Activated CD8-positive, alpha-beta T cell treated with anti-CD3 and anti-CD28 coated beads for 36 hours (primary cell): ENCODE measurements at regions not wholly inside any gene's neighbourhood (a gene's known extent, or its start where the extent isn't known, plus 50 kb on each side); places are given as distances from the start of the nearest gene placed in this dataset.

Experiments used
- ATAC-seq: fragments of 200-7000 bp; cut with Tn5 transposase; one replicate; pipeline ENCODE4 v1.10.0; 2021; ENCODE audit warnings: mild to moderate bottlenecking, moderate library complexity
- CTCF ChIA-PET: fragments of 350-600 bp; sonication (Branson Sonifier 250); formaldehyde crosslinking; loops from one replicate; lab custom pipeline; 2021; ENCODE audit warnings: antibody characterized with exemption; lab: Charles Lee
- POLR2A ChIA-PET: fragments of 350-600 bp; sonication (Branson Sonifier 250); formaldehyde crosslinking; loops from one replicate; lab custom pipeline; 2021; ENCODE audit warnings: antibody characterized with exemption; lab: Charles Lee
- DNase-seq: peaks from one replicate; pipeline ENCODE4 v3.0.0-alpha.2; 2020
- H3K27ac Mint-ChIP-seq: one replicate; pipeline ENCODE4 v1.8.0; 2021; ENCODE audit warnings: mild to moderate bottlenecking, mixed read lengths
- H3K27me3 Mint-ChIP-seq: one replicate; pipeline ENCODE4 v1.8.0; 2021; ENCODE audit warnings: mixed read lengths
- H3K36me3 Mint-ChIP-seq: one replicate; pipeline ENCODE4 v1.8.0; 2021; ENCODE audit warnings: low read depth, mixed read lengths
- H3K4me1 Mint-ChIP-seq: one replicate; pipeline ENCODE4 v1.8.0; 2021; ENCODE audit warnings: low read depth, mixed read lengths
- H3K4me3 Mint-ChIP-seq: one replicate; pipeline ENCODE4 v1.8.0; 2021; ENCODE audit warnings: mild to moderate bottlenecking, moderate library complexity, mixed read lengths
- H3K9me3 Mint-ChIP-seq: one replicate; pipeline ENCODE4 v1.8.0; 2021; ENCODE audit warnings: mixed read lengths
- intact Hi-C: fragments of 100-400 bp; cut with micrococcal nuclease; formaldehyde crosslinking; loops from one replicate; pipeline ENCODE4 v1.10.0; 2022
- TF ChIP-seq, protein P1 (sequence below): fragments of 200-600 bp; IDR thresholded peaks from one replicate; pipeline ENCODE4 v1.8.0; 2022; ENCODE audit warnings: antibody characterized with exemption, mild to moderate bottlenecking

DNA sequence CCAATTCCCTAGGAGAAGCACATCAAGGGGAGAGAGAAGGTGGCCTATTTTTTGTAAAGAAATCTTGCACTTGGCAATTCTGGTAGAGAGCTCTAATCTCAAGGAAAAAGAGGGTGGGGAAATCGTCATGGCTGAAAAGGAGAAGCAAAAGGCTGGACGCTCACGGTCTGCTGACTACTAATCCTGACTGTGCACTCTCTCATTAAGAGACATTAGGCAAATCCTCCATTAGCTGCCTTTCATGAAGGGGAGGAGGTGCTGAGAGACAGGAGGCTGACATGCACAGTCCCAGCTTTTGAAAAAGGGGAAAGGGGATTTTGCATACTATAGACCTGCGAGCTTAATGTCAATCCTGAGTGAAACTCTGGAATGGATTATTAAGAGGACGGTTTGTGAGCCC, 170.0 kb downstream of the NR2F2 start:
- Mint-ChIP-seq H3K4me1 (no peaks in the 10 kb centered on the region), H3K36me3 (no peaks in the 10 kb centered on the region), H3K27me3 (no peaks in the 10 kb centered on the region), H3K9me3 (peaks cover 3% of the 10 kb centered on the region), H3K4me3 (no peak overlapping the region), H3K27ac (no peak overlapping the region)
- no peak for DNase-seq
- TF ChIP-seq, protein P1, sequence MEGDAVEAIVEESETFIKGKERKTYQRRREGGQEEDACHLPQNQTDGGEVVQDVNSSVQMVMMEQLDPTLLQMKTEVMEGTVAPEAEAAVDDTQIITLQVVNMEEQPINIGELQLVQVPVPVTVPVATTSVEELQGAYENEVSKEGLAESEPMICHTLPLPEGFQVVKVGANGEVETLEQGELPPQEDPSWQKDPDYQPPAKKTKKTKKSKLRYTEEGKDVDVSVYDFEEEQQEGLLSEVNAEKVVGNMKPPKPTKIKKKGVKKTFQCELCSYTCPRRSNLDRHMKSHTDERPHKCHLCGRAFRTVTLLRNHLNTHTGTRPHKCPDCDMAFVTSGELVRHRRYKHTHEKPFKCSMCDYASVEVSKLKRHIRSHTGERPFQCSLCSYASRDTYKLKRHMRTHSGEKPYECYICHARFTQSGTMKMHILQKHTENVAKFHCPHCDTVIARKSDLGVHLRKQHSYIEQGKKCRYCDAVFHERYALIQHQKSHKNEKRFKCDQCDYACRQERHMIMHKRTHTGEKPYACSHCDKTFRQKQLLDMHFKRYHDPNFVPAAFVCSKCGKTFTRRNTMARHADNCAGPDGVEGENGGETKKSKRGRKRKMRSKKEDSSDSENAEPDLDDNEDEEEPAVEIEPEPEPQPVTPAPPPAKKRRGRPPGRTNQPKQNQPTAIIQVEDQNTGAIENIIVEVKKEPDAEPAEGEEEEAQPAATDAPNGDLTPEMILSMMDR = no peak
- intact Hi-C loops = no loop called here
- ATAC-seq = no peak
- ChIA-PET POLR2A (no interaction called here), CTCF (no interaction called here)

DNA sequence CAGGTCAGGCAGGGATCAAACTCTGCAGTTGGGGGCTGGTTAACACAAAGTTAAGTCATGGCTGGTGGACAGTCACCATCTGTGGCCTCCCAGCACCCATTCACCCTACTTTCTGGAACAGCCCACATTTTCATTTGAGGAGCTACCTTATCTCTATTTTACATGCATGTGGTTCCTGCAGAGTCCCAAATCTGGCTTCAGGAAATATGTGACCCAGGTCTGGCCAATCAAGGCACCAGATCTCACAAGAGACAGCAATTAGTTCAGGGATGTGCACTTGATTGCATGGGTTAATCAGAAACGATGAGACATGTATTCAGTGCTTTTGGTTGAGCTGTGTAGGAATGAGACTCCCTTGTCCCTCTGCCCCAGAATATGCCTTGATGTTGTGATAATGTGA, 170.9 kb downstream of the NR2F2 start:
- POLR2A ChIA-PET = no interaction called here
- Mint-ChIP-seq H3K4me3 (no peak overlapping the region), H3K4me1 (no peaks in the 10 kb centered on the region), H3K36me3 (no peaks in the 10 kb centered on the region), H3K27me3 (no peaks in the 10 kb centered on the region), H3K9me3 (peaks cover 3% of the 10 kb centered on the region), H3K27ac (no peak overlapping the region)
- ATAC-seq = no peak
- CTCF ChIA-PET = no interaction called here
- TF ChIP-seq, protein P1 = no peak
- DNase-seq = no peak
- intact Hi-C loops = no loop called here

DNA sequence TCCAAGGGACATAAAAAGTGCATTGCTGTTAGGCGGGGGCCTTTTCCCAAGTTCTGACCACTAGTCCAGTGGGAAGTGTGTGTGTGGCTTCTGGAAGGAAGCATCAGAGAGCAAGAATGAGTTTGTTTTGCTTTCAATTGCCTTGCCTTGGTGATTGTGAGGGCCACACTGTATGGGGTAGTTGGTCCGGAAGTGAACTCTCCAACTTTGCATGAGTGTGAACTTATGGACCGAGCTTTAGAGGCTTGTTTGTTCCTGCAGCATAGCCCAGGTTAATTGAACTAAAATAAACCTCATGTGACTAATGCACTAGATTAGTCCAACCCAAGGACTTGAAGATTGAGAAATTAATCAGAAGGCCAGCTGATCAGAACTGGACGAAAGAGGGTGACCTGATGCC, 171.7 kb downstream of the NR2F2 start:
- Mint-ChIP-seq H3K4me3 (no peak overlapping the region), H3K36me3 (no peaks in the 10 kb centered on the region), H3K27ac (no peak overlapping the region), H3K9me3 (peaks cover 3% of the 10 kb centered on the region), H3K4me1 (no peaks in the 10 kb centered on the region), H3K27me3 (no peaks in the 10 kb centered on the region)
- POLR2A ChIA-PET = no interaction called here
- intact Hi-C loops = no loop called here
- CTCF ChIA-PET = no interaction called here
- TF ChIP-seq, protein P1 = no peak
- ATAC-seq = no peak
- DNase-seq = no peak

DNA sequence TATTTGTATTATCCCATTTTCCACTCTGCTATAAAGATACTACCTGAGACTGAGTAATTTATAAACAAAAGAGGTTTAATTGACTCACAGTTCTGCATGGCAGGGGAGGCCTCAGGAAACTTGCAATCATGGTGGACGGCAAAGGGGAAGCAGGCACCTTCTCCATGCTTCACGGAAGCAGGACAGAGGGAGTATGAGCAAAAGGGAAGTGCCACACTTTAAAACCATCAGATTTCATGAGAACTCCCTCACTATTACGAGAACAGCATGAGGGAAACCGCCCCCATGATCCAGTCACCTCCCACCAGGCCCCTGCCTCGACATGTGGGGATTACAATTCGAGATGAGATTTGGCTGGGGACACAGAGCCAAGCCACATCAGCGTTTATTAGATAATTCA, 172.8 kb downstream of the NR2F2 start:
- DNase-seq (no peak), ATAC-seq (no peak)
- ChIA-PET CTCF (no interaction called here), POLR2A (no interaction called here)
- intact Hi-C loops = no loop called here
- TF ChIP-seq, protein P1 = no peak
- Mint-ChIP-seq H3K27ac (no peak overlapping the region), H3K9me3 (peaks cover 3% of the 10 kb centered on the region), H3K4me3 (no peak overlapping the region), H3K4me1 (no peaks in the 10 kb centered on the region), H3K36me3 (no peaks in the 10 kb centered on the region), H3K27me3 (no peaks in the 10 kb centered on the region)

DNA sequence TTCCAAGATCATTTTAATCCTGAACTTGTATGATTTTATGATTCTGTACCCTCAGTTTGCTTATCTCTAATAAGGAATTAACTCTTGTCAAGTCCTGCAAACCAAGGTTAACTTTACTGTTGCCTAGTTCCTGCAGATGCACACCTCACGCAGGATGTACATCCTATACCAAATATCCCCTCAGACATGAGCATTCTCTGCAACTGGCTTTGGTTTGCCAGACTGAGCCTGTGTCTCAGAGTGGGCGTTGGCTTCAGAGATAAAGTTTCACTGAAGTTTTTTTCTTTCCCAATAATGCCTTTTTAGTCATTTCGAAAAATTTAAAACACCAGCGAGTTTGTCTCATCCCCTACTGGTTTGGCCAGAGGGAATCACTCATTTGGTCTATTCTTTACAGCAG, 173.9 kb downstream of the NR2F2 start:
- no peaks in the 10 kb centered on the region for H3K36me3 Mint-ChIP-seq
- H3K27ac Mint-ChIP-seq = no peak overlapping the region
- no peaks in the 10 kb centered on the region for H3K27me3 Mint-ChIP-seq
- DNase-seq (no peak), ATAC-seq (no peak)
- no peak overlapping the region for H3K4me3 Mint-ChIP-seq
- H3K4me1 Mint-ChIP-seq = no peaks in the 10 kb centered on the region
- ChIA-PET CTCF (no interaction called here), POLR2A (no interaction called here)
- TF ChIP-seq, protein P1 = no peak
- peaks cover 2% of the 10 kb centered on the region for H3K9me3 Mint-ChIP-seq
- intact Hi-C loops = no loop called here
